Ascending aorta (tissue), 2 donors: ENCODE measurements at regions not wholly inside any gene's neighbourhood (a gene's known extent, or its start where the extent isn't known, plus 50 kb on each side); places are given as distances from the start of the nearest gene placed in this dataset.

ENCODE experiments used
- DNase-seq, 2 donors: peaks; one replicate each; pipeline ENCODE4 v3.0.0-alpha.2; 2019; ENCODE audit warnings: low spot score in 2 of 2
- H3K27ac ChIP-seq, 2 donors: fragments of 200-600 bp; sonication (generic); one replicate each; pipeline ENCODE4 v1.5.1; 2016 to 2017; ENCODE audit warnings: mild to moderate bottlenecking in 1 of 2
- H3K27me3 ChIP-seq: fragments of 200-600 bp; sonication (generic); one replicate; pipeline ENCODE4 v1.5.1; 2017
- H3K36me3 ChIP-seq, 2 donors: fragments of 200-600 bp; sonication (generic); one replicate each; pipeline ENCODE4 v1.5.1; 2016
- H3K4me1 ChIP-seq, 2 donors: fragments of 200-600 bp; sonication (generic); one replicate each; pipeline ENCODE4 v1.5.1; 2016 to 2017; ENCODE audit warnings: mild to moderate bottlenecking in 1 of 2
- H3K4me3 ChIP-seq, 2 donors: fragments of 200-600 bp; sonication (generic); one replicate each; pipeline ENCODE4 v1.5.1; 2016 to 2017; ENCODE audit warnings: mild to moderate bottlenecking in 1 of 2
- H3K9me3 ChIP-seq, 2 donors: fragments of 200-600 bp; sonication (generic); one replicate each; pipeline ENCODE4 v1.5.1; 2016
- CTCF ChIP-seq, 3 experiments: fragments of 200-600 bp in 2 of 3; fragments of 450-650 bp in 1 of 3; sonication (generic) in 2 of 3; IDR thresholded peaks; one replicate each; pipeline ENCODE4 v1.5.1; 2016 to 2019; ENCODE audit warnings: antibody characterized with exemption in 3 of 3, mild to moderate bottlenecking in 1 of 3, moderate library complexity in 1 of 3
- intact Hi-C: fragments of 100-400 bp; cut with DNase I; formaldehyde crosslinking; loops from one replicate; pipeline ENCODE4 v1.15.1; 2023

GRCh38 chr6:79847426-79847825 is 99.9 kb downstream of the ELOVL4 start:
- H3K27me3 ChIP-seq, result no peaks in the 10 kb centered on the region
- no peak for TF ChIP-seq CTCF (IDR thresholded peaks at IDR 0.05)

GRCh38 chr6:79842376-79843040 is 104.8 kb downstream of the ELOVL4 start:
- DNase-seq, result no peak
- intact Hi-C loops, result no loop called here
- Histone ChIP-seq H3K4me3 (no peak overlapping the region), H3K27ac (no peak overlapping the region), H3K36me3 (no peaks in the 10 kb centered on the region), H3K4me1 (no peaks in the 10 kb centered on the region), H3K27me3 (no peaks in the 10 kb centered on the region), H3K9me3 (no peaks in the 10 kb centered on the region)
- TF ChIP-seq CTCF (IDR thresholded peaks at IDR 0.05), result no peak

More at GRCh38 chr6:79847426-79847825, 99.9 kb downstream of the ELOVL4 start:
- Histone ChIP-seq H3K36me3 (no peaks in the 10 kb centered on the region), H3K9me3 (no peaks in the 10 kb centered on the region), H3K4me3 (no peak overlapping the region), H3K4me1 (no peaks in the 10 kb centered on the region), H3K27ac (no peak overlapping the region)
- no peak for DNase-seq
- intact Hi-C loops, result no loop called here

- no peaks in the 10 kb centered on the region for H3K4me1 ChIP-seq
- no peak overlapping the region for H3K27ac ChIP-seq
- no peaks in the 10 kb centered on the region for H3K27me3 ChIP-seq
- no peaks in the 10 kb centered on the region for H3K36me3 ChIP-seq
- intact Hi-C loops, result no loop called here
- no peaks in the 10 kb centered on the region for H3K9me3 ChIP-seq
- no peak overlapping the region for H3K4me3 ChIP-seq
- TF ChIP-seq CTCF (IDR thresholded peaks at IDR 0.05), result no peak
- no peak for DNase-seq
Observed at GRCh38 chr6:79841577-79842375, 105.6 kb downstream of the ELOVL4 start.

- Histone ChIP-seq H3K27ac (no peak overlapping the region), H3K4me3 (no peak overlapping the region), H3K36me3 (no peaks in the 10 kb centered on the region), H3K9me3 (no peaks in the 10 kb centered on the region), H3K4me1 (no peaks in the 10 kb centered on the region), H3K27me3 (no peaks in the 10 kb centered on the region)
- intact Hi-C loops, result no loop called here
- no peak for DNase-seq
- no peak for TF ChIP-seq CTCF (IDR thresholded peaks at IDR 0.05)
Observed at GRCh38 chr6:79838851-79839250, 108.5 kb downstream of the ELOVL4 start.

GRCh38 chr6:79833964-79834284 is 113.4 kb downstream of the ELOVL4 start:
- no peak for TF ChIP-seq CTCF (IDR thresholded peaks at IDR 0.05)
- Histone ChIP-seq H3K4me3 (no peak overlapping the region), H3K4me1 (no peaks in the 10 kb centered on the region), H3K36me3 (no peaks in the 10 kb centered on the region), H3K27ac (no peak overlapping the region), H3K27me3 (no peaks in the 10 kb centered on the region), H3K9me3 (no peaks in the 10 kb centered on the region)
- DNase-seq, result no peak
- intact Hi-C loops, result no loop called here
